B cell (primary cell): ENCODE measurements at regions not wholly inside any gene's neighbourhood (a gene's known extent, or its start where the extent isn't known, plus 50 kb on each side); places are given as distances from the start of the nearest gene placed in this dataset.

Experiments used
- ATAC-seq: fragments of 200-7000 bp; cut with Tn5 transposase; one replicate; pipeline ENCODE4 v1.10.0; 2021; ENCODE audit warnings: low read depth, mild to moderate bottlenecking, moderate number of reproducible peaks, moderate library complexity
- CTCF ChIA-PET: fragments of 350-600 bp; sonication (Branson Sonifier 250); formaldehyde crosslinking; loops from one replicate; lab custom pipeline; 2021; ENCODE audit warnings: antibody characterized with exemption, inconsistent platforms; lab: Charles Lee
- POLR2A ChIA-PET: fragments of 350-600 bp; sonication (Branson Sonifier 250); formaldehyde crosslinking; loops from one replicate; lab custom pipeline; 2021; ENCODE audit warnings: antibody characterized with exemption; lab: Charles Lee
- DNase-seq: peaks from one replicate; pipeline ENCODE4 v3.0.0; 2013
- H2AFZ ChIP-seq: 2 replicates; pipeline ENCODE4 v1.6.1; 2012; ENCODE audit warnings: mild to moderate bottlenecking, low read depth, low read length; ENCODE audit not compliant: insufficient read depth, poor library complexity, severe bottlenecking
- H3K27ac ChIP-seq, 2 donors: 1 replicate in 1 of 2; 2 replicates in 1 of 2; pipeline ENCODE4 v1.5.1; 2012 to 2013; ENCODE audit warnings: low read length in 2 of 2, mild to moderate bottlenecking in 2 of 2, moderate library complexity in 1 of 2
- H3K27me3 ChIP-seq, 4 experiments: fragments of 200-600 bp in 1 of 4; sonication (generic) in 1 of 4; replicated peaks in 1 of 4; 1 replicate in 2 of 4; 2 replicates in 2 of 4; pipeline versions ENCODE4 v1.6.1 to v1.7.0; 2013 to 2016; ENCODE audit warnings: low read length in 3 of 4, mild to moderate bottlenecking in 2 of 4, mixed read lengths in 1 of 4, moderate library complexity in 1 of 4; ENCODE audit not compliant: insufficient read depth in 4 of 4, control insufficient read depth in 3 of 4; ENCODE audit errors: control extremely low read depth in 1 of 4
- H3K36me3 ChIP-seq, 2 experiments: replicated peaks in 1 of 2; 1 replicate in 1 of 2; 2 replicates in 1 of 2; pipeline versions ENCODE4 v1.6.1 to v1.7.1; 2013; ENCODE audit warnings: low read length in 1 of 2; ENCODE audit not compliant: insufficient read depth in 2 of 2, control insufficient read depth in 1 of 2; ENCODE audit errors: control extremely low read depth in 1 of 2, extremely low read depth in 1 of 2
- H3K4me1 ChIP-seq, 2 donors: fragments of 200-600 bp in 1 of 2; sonication (generic) in 1 of 2; 1 replicate in 1 of 2; 2 replicates in 1 of 2; pipeline versions ENCODE4 v1.5.1 to v1.6.1; 2013 to 2017; ENCODE audit warnings: low read length in 2 of 2; ENCODE audit not compliant: control insufficient read depth in 2 of 2, insufficient read depth in 2 of 2
- H3K4me2 ChIP-seq: replicated peaks from 2 replicates; pipeline ENCODE3; 2012; ENCODE audit warnings: mild to moderate bottlenecking, low read depth, low read length; ENCODE audit not compliant: poor library complexity, severe bottlenecking
- H3K4me3 ChIP-seq, 5 experiments: fragments of 200-600 bp in 1 of 5; sonication (generic) in 1 of 5; 1 replicate in 3 of 5; 2 replicates in 2 of 5; pipeline versions ENCODE4 v1.5.1 to v1.7.0; 2011 to 2016; ENCODE audit warnings: low read length in 4 of 5, mild to moderate bottlenecking in 4 of 5, low read depth in 2 of 5, control low read depth in 1 of 5, moderate library complexity in 1 of 5; ENCODE audit not compliant: insufficient read depth in 1 of 5; ENCODE audit errors: control extremely low read depth in 1 of 5, extremely low read depth in 1 of 5
- H3K79me2 ChIP-seq: fragments of 200-600 bp; sonication (generic); one replicate; pipeline ENCODE4 v1.6.0; 2016; ENCODE audit warnings: low read length; ENCODE audit not compliant: control insufficient read depth, insufficient read depth
- H3K9ac ChIP-seq: fragments of 200-600 bp; sonication (generic); 2 replicates; pipeline ENCODE4 v1.6.1; 2017; ENCODE audit warnings: mild to moderate bottlenecking, low read length, moderate library complexity
- H3K9me3 ChIP-seq, 3 donors: one replicate each; pipeline versions ENCODE4 v1.6.1 to v1.7.1; 2013; ENCODE audit warnings: low read length in 2 of 3; ENCODE audit not compliant: control insufficient read depth in 2 of 3, insufficient read depth in 1 of 3; ENCODE audit errors: control extremely low read depth in 1 of 3
- H4K20me1 ChIP-seq: 2 replicates; pipeline ENCODE4 v1.6.0; 2012; ENCODE audit warnings: mild to moderate bottlenecking, low read length; ENCODE audit not compliant: insufficient read depth, control insufficient read depth, poor library complexity, severe bottlenecking
- H3K27ac Mint-ChIP-seq: one replicate; pipeline ENCODE4 v1.8.0; 2021; ENCODE audit warnings: mixed read lengths
- H3K27me3 Mint-ChIP-seq: one replicate; pipeline ENCODE4 v1.8.0; 2021; ENCODE audit warnings: mixed read lengths
- H3K4me1 Mint-ChIP-seq: one replicate; pipeline ENCODE4 v1.8.0; 2021; ENCODE audit warnings: mixed read lengths
- H3K4me3 Mint-ChIP-seq: one replicate; pipeline ENCODE4 v1.8.0; 2021; ENCODE audit warnings: mixed read lengths
- H3K9me3 Mint-ChIP-seq: one replicate; pipeline ENCODE4 v1.8.0; 2022; ENCODE audit warnings: mixed read lengths; ENCODE audit not compliant: insufficient read depth
- CTCF ChIP-seq: fragments of 200-600 bp; IDR thresholded peaks from one replicate; pipeline ENCODE4 v1.8.0; 2022; ENCODE audit warnings: antibody characterized with exemption, mild to moderate bottlenecking
- EZH2 ChIP-seq: IDR thresholded peaks from 2 replicates; pipeline ENCODE4 v1.6.1; 2012; ENCODE audit warnings: borderline replicate concordance, low read depth, mild to moderate bottlenecking, moderate library complexity, low read length; ENCODE audit not compliant: insufficient read depth, poor library complexity, severe bottlenecking
- WGBS: methylation state at CpG from one replicate; pipeline ENCODE4 v1.1.5; 2013; ENCODE audit warnings: missing lambda C conversion rate; ENCODE audit not compliant: insufficient coverage; 5-methylcytosine and 5-hydroxymethylcytosine counted together
- intact Hi-C: fragments of 100-400 bp; cut with micrococcal nuclease; formaldehyde crosslinking; loops from one replicate; pipeline ENCODE4 v1.10.0; 2022

GRCh38 chr12:47534695-47535094 lies 171.1 kb downstream of the RPAP3 start:
- Mint-ChIP-seq H3K4me3 (no peak overlapping the region), H3K27ac (no peak overlapping the region), H3K27me3 (peaks cover 42% of the 10 kb centered on the region), H3K9me3 (peaks cover 16% of the 10 kb centered on the region), H3K4me1 (no peaks in the 10 kb centered on the region)
- H2AFZ ChIP-seq = no peak overlapping the region
- no peak overlapping the region for H3K4me3 ChIP-seq
- peaks cover 0 to 14% (median 5%) of the 10 kb centered on the region in 4 experiments for H3K27me3 ChIP-seq
- TF ChIP-seq EZH2 (no peak), CTCF (no peak)
- H3K36me3 ChIP-seq = no peaks in the 10 kb centered on the region
- ATAC-seq = no peak
- intact Hi-C loops = no loop called here
- WGBS = 40% methylated on average over 2 of the region's 2 CpGs
- H3K4me1 ChIP-seq = no peaks in the 10 kb centered on the region
- H3K4me2 ChIP-seq = no peak overlapping the region
- H3K27ac ChIP-seq = no peak overlapping the region
- no peaks in the 10 kb centered on the region for H4K20me1 ChIP-seq
- no peak for DNase-seq
- H3K79me2 ChIP-seq = no peaks in the 10 kb centered on the region
- H3K9ac ChIP-seq = no peak overlapping the region
- ChIA-PET POLR2A (no interaction called here), CTCF (no interaction called here)
- H3K9me3 ChIP-seq = peaks cover 8 to 23% (median 15%) of the 10 kb centered on the region in 3 donors

GRCh38 chr12:47530050-47530449 lies 175.8 kb downstream of the RPAP3 start:
- POLR2A ChIA-PET = no interaction called here
- H3K4me3 Mint-ChIP-seq = no peak overlapping the region
- DNase-seq = no peak
- H3K9me3 ChIP-seq = peaks cover 10 to 33% (median 18%) of the 10 kb centered on the region in 3 donors
- no peaks in the 10 kb centered on the region for H3K36me3 ChIP-seq
- H3K4me3 ChIP-seq = no peak overlapping the region
- peaks cover 23% of the 10 kb centered on the region for H3K9me3 Mint-ChIP-seq
- no peak overlapping the region for H3K4me2 ChIP-seq
- H2AFZ ChIP-seq = no peak overlapping the region
- no peaks in the 10 kb centered on the region for H3K79me2 ChIP-seq
- no peaks in the 10 kb centered on the region for H3K4me1 Mint-ChIP-seq
- H3K27me3 ChIP-seq = peaks cover 0 to 10% (median 5%) of the 10 kb centered on the region in 4 experiments
- peaks cover 42% of the 10 kb centered on the region for H3K27me3 Mint-ChIP-seq
- H3K27ac ChIP-seq = no peak overlapping the region
- ATAC-seq = no peak
- H4K20me1 ChIP-seq = no peaks in the 10 kb centered on the region
- CTCF ChIA-PET = no interaction called here
- H3K27ac Mint-ChIP-seq = no peak overlapping the region
- H3K4me1 ChIP-seq = no peaks in the 10 kb centered on the region
- TF ChIP-seq EZH2 = no peak
- TF ChIP-seq CTCF = no peak
- no peak overlapping the region for H3K9ac ChIP-seq
- intact Hi-C loops = no loop called here
